ENCODE measurements at regions not wholly inside any gene's neighbourhood (a gene's known extent, or its start where the extent isn't known, plus 50 kb on each side); places are given as distances from the start of the nearest gene placed in this dataset.

DNA sequence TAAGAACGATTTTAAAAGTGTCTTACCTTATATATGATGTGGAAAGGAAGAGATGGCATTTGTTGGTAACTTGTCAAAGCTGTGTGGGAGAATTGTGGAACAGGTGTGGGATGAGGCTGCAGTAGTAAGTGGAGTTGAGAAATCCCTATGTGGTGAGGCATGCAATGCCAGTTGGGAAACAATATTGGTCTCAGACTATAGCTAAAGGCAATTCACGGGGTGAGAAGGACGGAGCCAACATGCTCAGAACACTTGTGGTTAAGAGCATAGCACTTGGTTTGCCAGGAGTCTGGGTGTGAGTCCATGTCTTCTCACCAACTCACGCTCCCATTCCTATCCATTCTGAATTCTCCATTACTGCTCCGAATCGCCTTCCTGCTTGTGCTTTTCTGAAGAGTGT, 615.6 kb upstream of the ADAMTS9 start:
- DNase-seq (ENCODE audit: low read depth, low spot score), result no peak
- POLR2A ChIA-PET, result no interaction called here
- CTCF ChIA-PET, result no interaction called here
- TF ChIP-seq, protein P1, sequence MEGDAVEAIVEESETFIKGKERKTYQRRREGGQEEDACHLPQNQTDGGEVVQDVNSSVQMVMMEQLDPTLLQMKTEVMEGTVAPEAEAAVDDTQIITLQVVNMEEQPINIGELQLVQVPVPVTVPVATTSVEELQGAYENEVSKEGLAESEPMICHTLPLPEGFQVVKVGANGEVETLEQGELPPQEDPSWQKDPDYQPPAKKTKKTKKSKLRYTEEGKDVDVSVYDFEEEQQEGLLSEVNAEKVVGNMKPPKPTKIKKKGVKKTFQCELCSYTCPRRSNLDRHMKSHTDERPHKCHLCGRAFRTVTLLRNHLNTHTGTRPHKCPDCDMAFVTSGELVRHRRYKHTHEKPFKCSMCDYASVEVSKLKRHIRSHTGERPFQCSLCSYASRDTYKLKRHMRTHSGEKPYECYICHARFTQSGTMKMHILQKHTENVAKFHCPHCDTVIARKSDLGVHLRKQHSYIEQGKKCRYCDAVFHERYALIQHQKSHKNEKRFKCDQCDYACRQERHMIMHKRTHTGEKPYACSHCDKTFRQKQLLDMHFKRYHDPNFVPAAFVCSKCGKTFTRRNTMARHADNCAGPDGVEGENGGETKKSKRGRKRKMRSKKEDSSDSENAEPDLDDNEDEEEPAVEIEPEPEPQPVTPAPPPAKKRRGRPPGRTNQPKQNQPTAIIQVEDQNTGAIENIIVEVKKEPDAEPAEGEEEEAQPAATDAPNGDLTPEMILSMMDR (IDR thresholded peaks at IDR 0.05; ENCODE audit: insufficient read depth, low read length, missing control alignments), result no peak
- H3K4me3 ChIP-seq (ENCODE audit: low read depth, low read length), result no peak overlapping the region

DNA sequence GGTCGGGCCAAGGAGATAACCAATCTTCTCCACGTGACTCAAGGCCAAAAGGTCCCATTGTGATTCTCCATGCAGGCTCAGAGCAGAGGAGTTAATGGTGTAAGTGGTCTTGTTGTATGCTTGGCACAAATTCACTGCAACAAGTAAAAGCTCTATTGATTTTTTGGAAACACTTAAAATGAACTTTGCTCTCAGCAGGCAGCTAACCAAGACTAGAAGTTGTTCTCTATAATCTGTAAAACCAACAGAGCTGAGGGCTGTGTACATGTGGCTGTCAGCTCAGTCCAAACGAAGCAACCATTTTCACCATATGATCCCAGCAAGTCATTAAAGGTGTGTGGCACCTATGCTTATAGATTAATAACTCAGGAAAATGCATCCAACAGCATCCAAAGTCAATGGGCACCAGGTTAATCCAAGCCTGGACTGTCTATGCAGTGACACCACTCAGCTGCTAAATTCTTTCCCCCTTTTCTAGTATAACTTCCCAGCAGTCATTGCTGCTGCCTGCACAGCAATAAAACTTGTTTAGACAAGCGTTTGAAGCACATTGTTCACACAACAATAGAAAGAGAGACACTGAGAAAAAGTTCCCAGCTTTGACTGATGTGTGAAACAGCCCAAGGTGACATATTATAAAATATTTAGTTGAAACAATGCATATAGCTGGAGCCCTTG, 603.8 kb upstream of the ADAMTS9 start:
- TF ChIP-seq, protein P1 (IDR thresholded peaks at IDR 0.05; ENCODE audit: insufficient read depth, low read length, missing control alignments), result no peak
- POLR2A ChIA-PET, result no interaction called here
- CTCF ChIA-PET, result no interaction called here
- no peak for DNase-seq (ENCODE audit: low read depth, low spot score)
- no peak overlapping the region for H3K4me3 ChIP-seq (ENCODE audit: low read depth, low read length)

DNA sequence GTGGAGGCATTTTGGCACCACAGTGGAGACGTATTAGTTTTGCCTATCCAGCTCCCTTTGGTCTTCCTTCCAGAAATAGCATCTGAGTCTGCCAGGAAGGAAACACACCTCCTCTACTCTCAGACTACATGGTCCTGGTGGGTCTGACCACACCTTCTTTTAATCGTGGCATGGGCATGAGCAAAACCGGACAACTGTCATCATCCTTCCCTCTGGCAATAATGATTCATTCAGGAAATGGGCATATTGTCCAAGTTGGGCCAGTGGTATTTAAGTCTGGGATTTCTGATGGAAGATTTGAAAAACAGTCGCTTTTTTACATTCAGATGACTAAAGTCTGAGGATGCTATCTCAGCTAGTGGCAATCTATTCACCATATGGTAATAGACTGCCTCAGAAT, 601.0 kb upstream of the ADAMTS9 start:
- TF ChIP-seq, protein P1 (IDR thresholded peaks at IDR 0.05; ENCODE audit: insufficient read depth, low read length, missing control alignments), result no peak
- POLR2A ChIA-PET, result no interaction called here
- no peak for DNase-seq (ENCODE audit: low read depth, low spot score)
- CTCF ChIA-PET, result no interaction called here
- no peak overlapping the region for H3K4me3 ChIP-seq (ENCODE audit: low read depth, low read length)

DNA sequence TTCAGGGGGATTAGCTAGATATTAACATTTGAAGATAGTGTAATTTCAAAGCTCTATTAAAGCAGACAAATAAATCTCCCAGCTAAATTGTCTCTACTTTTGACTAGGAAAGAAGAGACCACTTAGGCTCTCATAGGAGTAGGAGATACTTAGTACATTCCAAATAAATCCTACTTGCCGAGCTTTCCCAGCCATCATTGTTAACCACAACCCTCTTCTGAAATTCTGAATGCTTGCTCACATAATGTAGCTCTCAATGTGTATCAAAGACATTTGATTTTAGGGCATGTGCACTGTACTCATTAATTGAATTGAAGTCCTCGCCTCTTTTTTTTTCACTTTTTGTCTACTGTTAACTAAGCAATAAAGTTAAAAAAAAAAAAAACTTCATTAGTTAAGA, 598.2 kb upstream of the ADAMTS9 start:
- H3K4me3 ChIP-seq (ENCODE audit: low read depth, low read length), result no peak overlapping the region
- DNase-seq (ENCODE audit: low read depth, low spot score), result no peak
- ChIA-PET CTCF (no interaction called here), POLR2A (no interaction called here)
- TF ChIP-seq, protein P1 (IDR thresholded peaks at IDR 0.05; ENCODE audit: insufficient read depth, low read length, missing control alignments), result no peak

DNA sequence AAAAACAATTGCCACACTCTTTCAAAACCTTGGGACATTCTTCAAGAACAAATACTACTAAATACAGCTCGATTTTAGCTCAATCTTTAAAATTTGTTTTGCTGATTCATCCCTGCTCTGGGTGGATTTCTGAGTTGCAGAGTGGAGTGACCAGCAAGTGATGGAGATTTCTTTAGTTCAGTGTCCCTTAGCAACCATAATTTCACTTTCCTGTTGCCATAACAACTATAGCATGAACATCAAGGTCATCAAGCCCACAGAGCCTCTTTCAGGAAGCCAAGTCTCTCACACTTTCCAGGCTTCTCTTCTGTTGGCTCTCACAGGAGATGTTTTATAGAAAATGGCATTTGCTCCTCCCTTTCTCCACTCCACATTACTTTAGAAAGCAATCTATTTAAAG, 597.2 kb upstream of the ADAMTS9 start:
- no peak for DNase-seq (ENCODE audit: low read depth, low spot score)
- TF ChIP-seq, protein P1 (IDR thresholded peaks at IDR 0.05; ENCODE audit: insufficient read depth, low read length, missing control alignments), result no peak
- ChIA-PET POLR2A (no interaction called here), CTCF (no interaction called here)
- H3K4me3 ChIP-seq (ENCODE audit: low read depth, low read length), result no peak overlapping the region

DNA sequence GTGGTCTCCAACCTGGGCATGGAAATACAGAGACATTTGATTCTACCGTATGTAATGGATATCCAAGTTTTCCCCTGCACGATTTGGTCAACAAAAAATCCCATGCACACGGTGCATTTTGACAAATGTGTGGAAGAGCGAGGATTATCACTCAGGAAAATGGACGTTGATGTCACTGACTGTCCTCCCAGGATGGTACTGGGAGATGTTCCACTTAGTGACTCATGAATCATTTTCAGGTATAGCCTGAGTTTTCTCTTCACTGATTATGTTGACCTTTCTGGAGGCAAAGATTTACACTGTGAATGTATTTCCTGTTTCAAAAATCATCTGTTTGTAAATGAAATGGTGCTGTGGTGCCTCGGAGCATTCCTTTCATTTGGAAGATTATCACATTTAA, 596.7 kb upstream of the ADAMTS9 start:
- ChIA-PET POLR2A (no interaction called here), CTCF (no interaction called here)
- TF ChIP-seq, protein P1 (IDR thresholded peaks at IDR 0.05; ENCODE audit: insufficient read depth, low read length, missing control alignments), result no peak
- no peak overlapping the region for H3K4me3 ChIP-seq (ENCODE audit: low read depth, low read length)
- DNase-seq (ENCODE audit: low read depth, low spot score), result no peak

Measured in AG04449 (cell line).